Vagina (tissue), 2 donors: ENCODE measurements at regions not wholly inside any gene's neighbourhood (a gene's known extent, or its start where the extent isn't known, plus 50 kb on each side); places are given as distances from the start of the nearest gene placed in this dataset.

ENCODE experiments used
- DNase-seq, 2 donors: peaks; one replicate each; pipeline ENCODE4 v3.0.0-alpha.2; 2017; ENCODE audit errors: extremely low spot score in 2 of 2
- H3K27ac ChIP-seq: fragments of 200-600 bp; sonication (generic); one replicate; pipeline ENCODE4 v1.5.1; 2019
- H3K27me3 ChIP-seq: fragments of 200-600 bp; sonication (generic); one replicate; pipeline ENCODE4 v1.5.1; 2019
- H3K36me3 ChIP-seq, 2 donors: fragments of 200-600 bp; sonication (generic); one replicate each; pipeline ENCODE4 v1.5.1; 2017 to 2019
- H3K4me1 ChIP-seq: fragments of 200-600 bp; sonication (generic); one replicate; pipeline ENCODE4 v1.5.1; 2019
- H3K4me3 ChIP-seq, 2 donors: fragments of 200-600 bp; sonication (generic); 1 replicate in 1 of 2; 2 replicates in 1 of 2; pipeline ENCODE4 v1.5.1; 2016 to 2019
- H3K9me3 ChIP-seq: fragments of 200-600 bp; sonication (generic); one replicate; pipeline ENCODE4 v1.5.1; 2019
- POLR2A ChIP-seq, 2 donors: fragments of 450-650 bp; IDR thresholded peaks; one replicate each; pipeline ENCODE4 v1.6.1; 2017; ENCODE audit warnings: antibody characterized with exemption in 2 of 2, mild to moderate bottlenecking in 2 of 2, moderate library complexity in 2 of 2
- POLR2AphosphoS5 ChIP-seq, 2 donors: sonication (generic); formaldehyde crosslinking; IDR thresholded peaks; one replicate each; pipeline ENCODE4 v1.9.0; 2017; ENCODE audit warnings: antibody characterized with exemption in 2 of 2, mild to moderate bottlenecking in 2 of 2, low read depth in 1 of 2; ENCODE audit not compliant: insufficient read depth in 1 of 2
- intact Hi-C: fragments of 100-400 bp; cut with DNase I; formaldehyde crosslinking; loops from one replicate; pipeline ENCODE4 v1.15.1; 2023
- TF ChIP-seq, protein P1 (sequence below), 3 experiments: fragments of 450-650 bp in 2 of 3; fragments of 200-600 bp in 1 of 3; sonication (generic) in 1 of 3; IDR thresholded peaks; one replicate each; pipeline ENCODE4 v1.5.1; 2017 to 2019; ENCODE audit warnings: antibody characterized with exemption in 3 of 3, mild to moderate bottlenecking in 2 of 3, moderate library complexity in 2 of 3

DNA sequence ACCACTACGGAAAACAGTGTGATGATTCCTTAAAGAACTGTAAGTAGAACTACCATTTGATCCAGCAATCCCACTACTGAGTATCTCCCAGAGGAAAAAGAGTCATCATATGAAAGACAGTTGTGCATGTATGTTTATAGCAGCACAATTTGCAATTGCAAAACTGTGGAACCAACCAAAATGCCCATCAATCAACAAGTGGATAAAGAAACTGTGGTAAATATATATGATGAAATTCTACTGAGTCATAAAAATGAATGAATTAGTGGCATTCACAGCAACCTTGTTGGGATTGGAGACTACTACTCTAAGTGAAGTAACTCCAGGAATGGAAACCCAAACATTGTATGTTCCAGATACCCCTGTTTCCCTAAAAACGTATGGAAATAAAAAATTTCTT is 337.0 kb upstream of the PTBP2 start:
- Histone ChIP-seq H3K4me3 (no peak overlapping the region), H3K27ac (no peak overlapping the region), H3K4me1 (no peaks in the 10 kb centered on the region), H3K27me3 (no peaks in the 10 kb centered on the region), H3K36me3 (no peaks in the 10 kb centered on the region), H3K9me3 (no peaks in the 10 kb centered on the region)
- intact Hi-C loops = no loop called here
- no peak for TF ChIP-seq POLR2AphosphoS5 (IDR thresholded peaks at IDR 0.05; ENCODE audit: insufficient read depth in 1 of 2, low read depth in 1 of 2)
- TF ChIP-seq, protein P1, sequence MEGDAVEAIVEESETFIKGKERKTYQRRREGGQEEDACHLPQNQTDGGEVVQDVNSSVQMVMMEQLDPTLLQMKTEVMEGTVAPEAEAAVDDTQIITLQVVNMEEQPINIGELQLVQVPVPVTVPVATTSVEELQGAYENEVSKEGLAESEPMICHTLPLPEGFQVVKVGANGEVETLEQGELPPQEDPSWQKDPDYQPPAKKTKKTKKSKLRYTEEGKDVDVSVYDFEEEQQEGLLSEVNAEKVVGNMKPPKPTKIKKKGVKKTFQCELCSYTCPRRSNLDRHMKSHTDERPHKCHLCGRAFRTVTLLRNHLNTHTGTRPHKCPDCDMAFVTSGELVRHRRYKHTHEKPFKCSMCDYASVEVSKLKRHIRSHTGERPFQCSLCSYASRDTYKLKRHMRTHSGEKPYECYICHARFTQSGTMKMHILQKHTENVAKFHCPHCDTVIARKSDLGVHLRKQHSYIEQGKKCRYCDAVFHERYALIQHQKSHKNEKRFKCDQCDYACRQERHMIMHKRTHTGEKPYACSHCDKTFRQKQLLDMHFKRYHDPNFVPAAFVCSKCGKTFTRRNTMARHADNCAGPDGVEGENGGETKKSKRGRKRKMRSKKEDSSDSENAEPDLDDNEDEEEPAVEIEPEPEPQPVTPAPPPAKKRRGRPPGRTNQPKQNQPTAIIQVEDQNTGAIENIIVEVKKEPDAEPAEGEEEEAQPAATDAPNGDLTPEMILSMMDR (IDR thresholded peaks at IDR 0.05) = no peak
- no peak for TF ChIP-seq POLR2A (IDR thresholded peaks at IDR 0.05)
- DNase-seq = no peak

DNA sequence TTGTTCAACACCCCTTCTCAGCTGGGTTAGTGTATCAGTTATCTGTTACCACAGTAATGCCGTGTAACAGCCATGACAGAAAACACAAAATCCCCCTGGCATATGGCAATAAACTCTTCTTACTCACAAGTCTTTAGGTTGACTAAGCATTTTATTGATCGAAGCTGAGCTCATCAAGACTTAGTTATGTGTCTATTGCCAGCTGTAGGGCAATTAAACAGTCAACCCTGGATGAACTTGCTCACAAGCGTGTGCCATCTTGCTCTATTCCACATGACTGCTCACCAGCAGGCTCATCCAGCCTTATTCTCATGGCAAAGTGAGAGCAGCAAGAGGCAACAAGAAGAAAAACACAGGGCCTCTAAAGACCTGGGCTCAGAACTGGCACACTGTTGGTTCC is 333.8 kb upstream of the PTBP2 start:
- TF ChIP-seq POLR2A (IDR thresholded peaks at IDR 0.05) (no peak), POLR2AphosphoS5 (IDR thresholded peaks at IDR 0.05; ENCODE audit: insufficient read depth in 1 of 2, low read depth in 1 of 2) (no peak)
- TF ChIP-seq, protein P1 (IDR thresholded peaks at IDR 0.05) = no peak
- Histone ChIP-seq H3K4me1 (no peaks in the 10 kb centered on the region), H3K27me3 (no peaks in the 10 kb centered on the region), H3K36me3 (no peaks in the 10 kb centered on the region), H3K4me3 (no peak overlapping the region), H3K27ac (no peak overlapping the region), H3K9me3 (no peaks in the 10 kb centered on the region)
- intact Hi-C loops = no loop called here
- DNase-seq = no peak

DNA sequence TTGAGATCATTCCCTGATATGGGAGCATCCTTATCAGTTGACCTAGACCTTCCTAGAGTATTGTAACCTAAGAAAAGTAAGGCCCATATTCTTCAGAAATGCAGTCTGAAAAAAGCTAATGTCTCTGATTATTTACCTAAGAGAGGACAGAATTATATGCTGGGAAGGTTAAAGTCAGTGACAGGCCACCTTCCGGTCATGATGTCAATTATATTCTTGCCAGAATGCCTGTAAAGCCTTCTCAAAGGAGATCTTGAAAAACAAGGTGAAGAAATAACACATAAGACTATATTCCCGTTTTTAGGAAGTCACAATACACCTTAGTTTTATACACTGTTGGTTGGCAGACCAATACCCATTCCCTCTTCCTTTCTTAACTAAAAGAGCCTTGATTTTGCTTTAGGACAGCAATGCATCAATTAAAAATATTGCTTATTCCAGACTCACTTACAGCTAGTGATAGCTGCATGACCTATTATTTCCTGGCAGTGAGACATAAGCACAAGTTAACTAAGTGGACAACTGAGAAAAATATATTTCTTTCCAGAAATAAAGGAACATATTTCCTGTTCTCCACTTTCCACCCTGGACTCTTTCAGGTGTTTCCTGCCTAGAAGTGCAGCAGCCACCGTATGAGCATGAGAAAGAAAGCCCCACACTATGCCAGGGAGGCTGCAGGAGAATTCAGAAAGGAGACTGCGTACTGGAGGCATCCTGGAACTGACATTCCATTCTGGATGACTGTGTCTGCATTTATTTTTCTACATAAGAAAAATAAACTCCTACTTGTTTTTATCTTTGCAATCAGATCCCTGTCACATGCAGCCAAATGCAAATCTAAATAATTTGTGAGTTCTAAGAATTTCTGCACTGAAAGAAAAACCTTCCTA is 332.9 kb upstream of the PTBP2 start:
- Histone ChIP-seq H3K27me3 (no peaks in the 10 kb centered on the region), H3K27ac (no peak overlapping the region), H3K9me3 (no peaks in the 10 kb centered on the region), H3K4me3 (no peak overlapping the region), H3K36me3 (no peaks in the 10 kb centered on the region), H3K4me1 (no peaks in the 10 kb centered on the region)
- TF ChIP-seq, protein P1 (IDR thresholded peaks at IDR 0.05) = no peak
- no peak for TF ChIP-seq POLR2AphosphoS5 (IDR thresholded peaks at IDR 0.05; ENCODE audit: insufficient read depth in 1 of 2, low read depth in 1 of 2)
- no peak for TF ChIP-seq POLR2A (IDR thresholded peaks at IDR 0.05)
- no peak for DNase-seq
- intact Hi-C loops = no loop called here

DNA sequence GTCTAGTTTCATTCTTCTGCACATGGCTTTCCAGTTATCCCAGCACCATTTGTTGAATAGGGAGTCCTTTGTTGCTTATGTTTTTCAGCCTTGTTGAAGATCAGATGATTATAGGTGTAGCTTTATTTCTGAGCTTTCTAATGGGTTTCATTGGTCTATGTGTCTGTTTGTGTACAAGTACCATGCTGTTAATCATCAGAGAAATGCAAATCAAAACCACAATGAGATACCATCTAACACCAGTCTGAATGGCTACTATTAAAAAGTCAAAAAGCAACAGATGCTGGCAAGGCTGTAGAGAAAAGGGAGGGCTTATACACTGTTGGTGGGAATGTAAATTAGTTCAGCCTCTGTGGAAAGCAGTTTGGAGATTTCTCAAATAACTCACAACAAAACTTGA is 321.5 kb upstream of the PTBP2 start:
- Histone ChIP-seq H3K27me3 (no peaks in the 10 kb centered on the region), H3K4me1 (no peaks in the 10 kb centered on the region), H3K36me3 (no peaks in the 10 kb centered on the region), H3K9me3 (no peaks in the 10 kb centered on the region), H3K27ac (no peak overlapping the region), H3K4me3 (no peak overlapping the region)
- intact Hi-C loops = no loop called here
- no peak for DNase-seq
- TF ChIP-seq POLR2AphosphoS5 (IDR thresholded peaks at IDR 0.05; ENCODE audit: insufficient read depth in 1 of 2, low read depth in 1 of 2) = no peak

DNA sequence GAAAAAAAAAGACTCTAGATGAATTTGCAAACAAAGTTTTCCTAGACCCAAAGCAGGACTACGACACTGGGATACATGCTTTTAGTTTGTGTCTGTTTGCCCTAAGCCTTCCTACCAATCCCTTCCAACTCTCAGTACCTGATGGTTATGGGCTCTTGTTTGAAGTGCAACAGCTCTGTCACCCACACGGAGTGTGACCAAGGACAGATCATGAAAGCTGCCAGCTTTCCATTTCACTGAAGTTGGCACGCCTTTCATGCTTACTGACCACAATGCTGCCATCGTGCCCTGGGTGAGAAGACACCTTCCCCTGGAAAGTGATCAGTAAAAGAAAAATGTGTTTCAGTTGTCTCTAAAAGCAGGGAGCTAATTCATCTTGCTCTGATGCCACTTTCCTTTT is 312.5 kb upstream of the PTBP2 start:
- H3K4me3 ChIP-seq = no peak overlapping the region
- TF ChIP-seq POLR2AphosphoS5 (IDR thresholded peaks at IDR 0.05; ENCODE audit: insufficient read depth in 1 of 2, low read depth in 1 of 2) (no peak), POLR2A (IDR thresholded peaks at IDR 0.05) (no peak)
- TF ChIP-seq, protein P1 (IDR thresholded peaks at IDR 0.05) = no peak
- no peak overlapping the region for H3K27ac ChIP-seq
- H3K36me3 ChIP-seq = no peaks in the 10 kb centered on the region
- intact Hi-C loops = no loop called here
- no peak for DNase-seq
- H3K9me3 ChIP-seq = no peaks in the 10 kb centered on the region
- H3K27me3 ChIP-seq = no peaks in the 10 kb centered on the region
- H3K4me1 ChIP-seq = no peaks in the 10 kb centered on the region
